OCI-LY1 (cell line): ENCODE measurements at regions not wholly inside any gene's neighbourhood (a gene's known extent, or its start where the extent isn't known, plus 50 kb on each side); places are given as distances from the start of the nearest gene placed in this dataset.

Source experiments
- H2AFZ ChIP-seq: fragments of 200-600 bp; sonication (generic), shearing (Covaris generic); 2 replicates; pipeline ENCODE4 v1.6.0; 2014; ENCODE audit warnings: antibody characterized with exemption, mild to moderate bottlenecking, low read length
- H3F3A ChIP-seq: fragments of 200-600 bp; sonication (generic), shearing (Covaris generic); 2 replicates; pipeline ENCODE4 v1.6.0; 2014; ENCODE audit warnings: mild to moderate bottlenecking, antibody characterized with exemption, low read length, moderate library complexity; ENCODE audit not compliant: insufficient read depth
- H3K27ac ChIP-seq: fragments of 200-600 bp; sonication (generic); 2 replicates; pipeline ENCODE4 v1.5.1; 2014; ENCODE audit warnings: low read length, mixed run types, mild to moderate bottlenecking, low read depth; ENCODE audit not compliant: poor library complexity, severe bottlenecking
- H3K27me3 ChIP-seq: fragments of 200-600 bp; sonication (generic); 2 replicates; pipeline ENCODE4 v1.6.0; 2014; ENCODE audit warnings: antibody characterized with exemption, mild to moderate bottlenecking, low read length, moderate library complexity; ENCODE audit not compliant: insufficient read depth
- H3K36me3 ChIP-seq: fragments of 200-600 bp; sonication (generic); 2 replicates; pipeline ENCODE4 v1.6.1; 2014; ENCODE audit warnings: mild to moderate bottlenecking, antibody characterized with exemption, low read length, moderate library complexity, mixed read lengths; ENCODE audit not compliant: insufficient read depth
- H3K4me1 ChIP-seq: fragments of 200-600 bp; sonication (generic); 2 replicates; pipeline ENCODE4 v1.5.1; 2014; ENCODE audit warnings: mild to moderate bottlenecking, low read length, moderate library complexity; ENCODE audit not compliant: insufficient read depth, severe bottlenecking
- H3K4me2 ChIP-seq: fragments of 200-600 bp; sonication (generic), shearing (Covaris generic); 2 replicates; pipeline ENCODE4 v1.6.1; 2014; ENCODE audit warnings: low read length
- H3K4me3 ChIP-seq: fragments of 200-600 bp; sonication (generic); 2 replicates; pipeline ENCODE4 v1.5.1; 2014; ENCODE audit warnings: low read length, low read depth, mild to moderate bottlenecking, mixed read lengths; ENCODE audit not compliant: poor library complexity, severe bottlenecking
- H3K79me2 ChIP-seq: fragments of 200-600 bp; shearing (Covaris generic); 2 replicates; pipeline ENCODE4 v1.6.1; 2016; ENCODE audit warnings: mixed run types, low read length, mixed read lengths; ENCODE audit not compliant: insufficient read depth
- H3K9ac ChIP-seq: fragments of 200-600 bp; sonication (generic), shearing (Covaris generic); 2 replicates; pipeline ENCODE4 v1.6.1; 2014; ENCODE audit warnings: mild to moderate bottlenecking, low read length, mixed read lengths
- H3K9me2 ChIP-seq: fragments of 200-600 bp; sonication (generic), shearing (Covaris generic); 2 replicates; pipeline ENCODE4 v1.6.1; 2014; ENCODE audit warnings: low read depth, mild to moderate bottlenecking, low read length, mixed read lengths
- H3K9me3 ChIP-seq: fragments of 200-600 bp; shearing (Covaris generic); 2 replicates; pipeline ENCODE4 v1.6.1; 2014; ENCODE audit warnings: low read length, mixed read lengths
- H4K20me1 ChIP-seq: fragments of 200-600 bp; sonication (generic), shearing (Covaris generic); 2 replicates; pipeline ENCODE4 v1.6.0; 2016; ENCODE audit warnings: mild to moderate bottlenecking, low read length; ENCODE audit not compliant: insufficient read depth
- CTCF ChIP-seq: fragments of 200-600 bp; sonication (generic), shearing (Covaris generic); IDR thresholded peaks from 2 replicates; pipeline ENCODE4 v1.5.1; 2017; ENCODE audit warnings: mild to moderate bottlenecking, antibody characterized with exemption, low read length, moderate library complexity, mixed read lengths
- EZH2 ChIP-seq: fragments of 200-600 bp; sonication (generic), shearing (Covaris generic); IDR thresholded peaks from 2 replicates; pipeline ENCODE4 v1.8.0; 2017; ENCODE audit warnings: borderline replicate concordance, mixed run types, mild to moderate bottlenecking, antibody characterized with exemption, low read length, moderate library complexity, mixed read lengths

- no peaks in the 10 kb centered on the region for H3K79me2 ChIP-seq
- no peak overlapping the region for H3K27ac ChIP-seq
- H3K27me3 ChIP-seq = no peaks in the 10 kb centered on the region
- H3K4me2 ChIP-seq = no peak overlapping the region
- H4K20me1 ChIP-seq = no peaks in the 10 kb centered on the region
- no peaks in the 10 kb centered on the region for H3K9me3 ChIP-seq
- no peaks in the 10 kb centered on the region for H3K36me3 ChIP-seq
- H2AFZ ChIP-seq = no peak overlapping the region
- H3K4me1 ChIP-seq = peaks cover 10% of the 10 kb centered on the region
- no peaks in the 10 kb centered on the region for H3F3A ChIP-seq
- no peak overlapping the region for H3K4me3 ChIP-seq
- no peak overlapping the region for H3K9ac ChIP-seq
- no peak for TF ChIP-seq CTCF
- TF ChIP-seq EZH2 = no peak
- no peaks in the 10 kb centered on the region for H3K9me2 ChIP-seq
Observed at GRCh38 chr14:66135831-66136230, 350.3 kb upstream of the CCDC196 start.

GRCh38 chr14:66137081-66137480 is 349.1 kb upstream of the CCDC196 start:
- Histone ChIP-seq H3K27ac (no peak overlapping the region), H3K9me3 (no peaks in the 10 kb centered on the region), H4K20me1 (no peaks in the 10 kb centered on the region), H2AFZ (no peak overlapping the region), H3K9ac (no peak overlapping the region), H3K9me2 (no peaks in the 10 kb centered on the region), H3K27me3 (no peaks in the 10 kb centered on the region), H3K36me3 (no peaks in the 10 kb centered on the region), H3K79me2 (no peaks in the 10 kb centered on the region), H3F3A (no peaks in the 10 kb centered on the region), H3K4me3 (no peak overlapping the region), H3K4me1 (peaks cover 10% of the 10 kb centered on the region), H3K4me2 (no peak overlapping the region)
- TF ChIP-seq CTCF (no peak), EZH2 (no peak)

- peaks cover 10% of the 10 kb centered on the region for H3K4me1 ChIP-seq
- H3K36me3 ChIP-seq = no peaks in the 10 kb centered on the region
- H3K4me2 ChIP-seq = no peak overlapping the region
- H3K27ac ChIP-seq = no peak overlapping the region
- H3F3A ChIP-seq = no peaks in the 10 kb centered on the region
- no peaks in the 10 kb centered on the region for H3K9me2 ChIP-seq
- H3K27me3 ChIP-seq = no peaks in the 10 kb centered on the region
- H3K4me3 ChIP-seq = no peak overlapping the region
- H4K20me1 ChIP-seq = no peaks in the 10 kb centered on the region
- no peak overlapping the region for H2AFZ ChIP-seq
- H3K9me3 ChIP-seq = no peaks in the 10 kb centered on the region
- H3K79me2 ChIP-seq = no peaks in the 10 kb centered on the region
- TF ChIP-seq EZH2 = no peak
- TF ChIP-seq CTCF = no peak
- H3K9ac ChIP-seq = no peak overlapping the region
Observed at GRCh38 chr14:66139432-66139831, 346.7 kb upstream of the CCDC196 start.
